Fibroblast of skin of back (primary cell): ENCODE measurements at regions not wholly inside any gene's neighbourhood (a gene's known extent, or its start where the extent isn't known, plus 50 kb on each side); places are given as distances from the start of the nearest gene placed in this dataset.

Experiments
- DNase-seq: peaks from one replicate; pipeline ENCODE4 v3.0.0-alpha.2; 2013

GRCh38 chr21:22585558-22585957 is 1587.3 kb downstream of the NCAM2 start:
- DNase-seq: no peak

GRCh38 chr21:22597660-22598255 is 1599.5 kb downstream of the NCAM2 start:
- no peak for DNase-seq

- no peak for DNase-seq
Observed at GRCh38 chr21:22609802-22610201, 1611.6 kb downstream of the NCAM2 start.

DNA sequence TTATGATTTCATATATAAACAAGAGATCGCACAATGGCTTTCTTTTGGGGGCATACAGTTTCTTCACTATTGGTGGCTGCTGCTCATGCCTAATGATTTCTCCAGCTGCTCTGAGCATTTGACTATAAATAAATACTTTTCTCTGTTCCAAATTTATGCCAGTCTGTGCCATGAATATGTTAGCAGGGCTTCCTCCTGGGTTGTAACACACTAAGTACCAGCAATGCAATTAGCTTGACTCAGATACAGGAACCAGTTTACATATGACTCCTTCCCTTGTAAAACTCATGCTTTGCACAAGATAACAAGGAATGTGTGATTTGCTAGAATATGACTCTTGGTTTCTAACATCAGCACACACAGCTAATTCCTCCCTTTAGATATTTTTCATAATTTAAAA is 1629.7 kb downstream of the NCAM2 start:
- DNase-seq: no peak

GRCh38 chr21:22630953-22631465 is 1632.8 kb downstream of the NCAM2 start:
- no peak for DNase-seq

DNA sequence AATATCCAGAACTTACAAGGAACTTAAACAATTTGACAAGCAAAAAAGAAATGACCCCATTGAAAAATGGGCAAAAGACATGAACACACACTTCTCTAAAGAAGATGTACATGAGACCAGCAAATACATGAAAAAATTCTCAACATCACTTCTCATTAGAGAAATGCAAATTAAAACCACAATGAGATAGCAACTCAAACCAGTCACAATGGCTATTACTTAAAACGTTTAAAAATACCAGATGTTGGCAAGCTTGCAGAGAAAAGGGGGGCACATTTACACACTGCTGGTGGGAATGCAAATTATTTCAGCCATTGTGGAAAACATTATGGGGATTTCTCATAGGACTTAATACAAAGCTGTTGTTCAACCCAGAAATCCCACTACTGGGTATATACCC is 1634.0 kb downstream of the NCAM2 start:
- no peak for DNase-seq

GRCh38 chr21:22649246-22649645 is 1651.0 kb downstream of the NCAM2 start:
- DNase-seq: no peak

DNA sequence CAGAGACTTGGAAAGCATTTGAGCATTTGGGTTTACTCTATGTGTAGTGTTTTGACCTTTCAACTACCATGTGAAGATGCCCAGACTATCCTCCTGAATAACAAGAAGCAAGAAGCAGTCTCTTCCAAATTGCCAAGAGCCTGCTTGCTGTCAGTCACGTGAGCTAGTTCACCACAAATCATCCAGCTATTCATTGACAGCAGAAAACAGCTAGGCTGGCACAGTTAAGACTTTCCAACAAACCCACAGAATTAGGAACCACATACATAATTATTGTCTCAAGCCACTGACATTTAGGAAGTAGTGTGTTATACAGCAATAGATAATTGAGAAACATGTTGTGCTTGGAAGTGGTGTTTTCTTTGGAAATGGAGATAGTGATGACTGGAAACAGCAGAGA is 1652.0 kb downstream of the NCAM2 start:
- DNase-seq: no peak

DNA sequence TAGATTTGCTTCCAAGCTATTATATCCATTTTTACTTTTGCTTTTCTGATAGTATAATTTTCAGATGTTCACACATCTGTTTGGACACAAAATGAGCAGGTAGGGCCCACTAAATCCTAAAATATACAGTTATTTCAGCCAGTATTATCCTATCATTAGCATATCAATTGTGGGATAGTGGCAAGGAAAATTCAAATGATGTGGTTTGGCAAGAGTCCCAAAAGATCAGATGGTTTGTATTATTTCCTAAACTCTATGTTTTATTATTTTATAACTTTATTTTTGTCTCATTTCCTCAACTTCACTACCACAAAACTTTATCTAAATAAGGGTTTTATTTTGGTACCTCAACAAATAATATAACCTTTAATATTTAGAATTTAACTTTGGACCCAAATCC is 1659.6 kb downstream of the NCAM2 start:
- DNase-seq: no peak

DNA sequence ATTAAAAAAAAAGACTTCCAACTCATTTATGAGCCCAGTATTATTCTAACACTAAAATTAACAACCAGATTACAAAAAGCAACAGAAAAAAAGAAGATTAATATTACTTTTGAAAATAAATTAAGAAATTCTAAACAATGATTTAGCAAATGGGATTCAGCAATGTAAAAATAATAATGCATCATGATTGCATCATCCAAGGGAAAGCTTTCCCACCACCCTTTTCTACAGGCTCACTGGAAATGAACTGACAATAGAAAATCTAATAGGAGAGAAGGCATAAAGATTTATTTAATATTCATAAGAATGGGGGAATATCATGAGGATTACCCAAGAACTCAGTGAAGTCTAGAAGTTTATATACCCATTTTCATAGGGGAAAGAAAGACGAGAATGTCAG is 1671.9 kb downstream of the NCAM2 start:
- DNase-seq: no peak

DNA sequence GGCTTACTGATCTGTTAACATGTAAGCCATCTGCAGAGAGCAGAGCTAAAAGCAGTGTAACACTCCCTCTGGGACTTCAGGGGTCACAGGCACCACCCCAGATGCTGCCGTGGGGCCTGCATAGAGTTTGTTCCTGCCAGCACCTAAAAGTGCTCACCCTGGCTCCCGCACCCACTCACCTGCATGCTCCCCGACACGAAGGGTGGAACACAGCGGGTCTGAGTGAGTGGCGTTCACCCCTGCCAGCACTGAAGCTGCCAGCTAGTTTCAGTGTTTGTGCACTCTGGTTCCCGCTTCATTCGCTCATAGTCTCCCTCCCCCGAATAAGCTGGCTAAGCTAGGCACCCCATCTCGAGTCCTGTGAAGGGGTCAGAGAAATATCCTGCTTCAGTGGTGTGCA is 1681.0 kb downstream of the NCAM2 start:
- DNase-seq: no peak

GRCh38 chr21:22691658-22692057 is 1693.4 kb downstream of the NCAM2 start:
- no peak for DNase-seq

- no peak for DNase-seq
Observed at GRCh38 chr21:22703521-22703920, 1705.3 kb downstream of the NCAM2 start.

DNA sequence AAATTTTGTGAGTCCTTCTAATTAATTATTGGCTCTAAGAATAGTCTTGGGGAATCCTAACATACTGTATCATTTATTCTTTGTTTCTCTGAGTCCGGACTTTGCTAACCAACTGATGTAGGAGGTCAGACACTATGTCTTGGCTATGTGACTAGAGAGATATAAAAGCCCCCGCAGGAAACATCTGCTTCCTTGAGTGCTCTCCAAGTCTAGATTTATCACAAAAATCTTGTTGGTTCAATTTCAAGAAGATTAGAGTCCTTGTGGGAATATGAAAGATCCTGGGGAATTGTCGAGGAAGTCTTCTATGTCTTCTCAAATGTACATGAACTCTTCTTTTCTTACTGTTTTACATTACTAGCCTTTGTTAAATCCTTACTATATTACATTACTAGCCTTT is 1712.5 kb downstream of the NCAM2 start:
- DNase-seq: no peak

- DNase-seq: no peak
Observed at GRCh38 chr21:22711636-22712035, 1713.4 kb downstream of the NCAM2 start.

DNA sequence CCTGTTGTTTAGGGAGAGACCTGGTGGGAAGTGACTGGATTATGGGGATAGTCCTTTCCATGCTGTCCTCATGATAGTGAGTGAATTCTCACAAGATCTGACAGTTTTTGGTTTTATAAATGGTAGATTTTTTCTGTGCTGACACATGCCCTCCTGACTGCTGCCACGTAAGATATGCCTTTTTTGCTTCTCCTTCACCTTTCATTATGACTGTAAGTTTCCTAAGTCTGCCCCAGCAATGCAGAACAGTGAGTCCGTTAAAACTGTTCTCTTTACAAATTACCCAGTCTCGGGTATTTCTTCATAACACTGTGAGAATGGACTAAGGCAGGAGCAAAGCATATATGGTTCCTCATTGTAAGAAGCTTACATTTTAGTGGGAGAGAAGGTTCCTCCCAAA is 1727.2 kb downstream of the NCAM2 start:
- no peak for DNase-seq

- no peak for DNase-seq
Observed at GRCh38 chr21:22728091-22728490, 1729.9 kb downstream of the NCAM2 start.

DNA sequence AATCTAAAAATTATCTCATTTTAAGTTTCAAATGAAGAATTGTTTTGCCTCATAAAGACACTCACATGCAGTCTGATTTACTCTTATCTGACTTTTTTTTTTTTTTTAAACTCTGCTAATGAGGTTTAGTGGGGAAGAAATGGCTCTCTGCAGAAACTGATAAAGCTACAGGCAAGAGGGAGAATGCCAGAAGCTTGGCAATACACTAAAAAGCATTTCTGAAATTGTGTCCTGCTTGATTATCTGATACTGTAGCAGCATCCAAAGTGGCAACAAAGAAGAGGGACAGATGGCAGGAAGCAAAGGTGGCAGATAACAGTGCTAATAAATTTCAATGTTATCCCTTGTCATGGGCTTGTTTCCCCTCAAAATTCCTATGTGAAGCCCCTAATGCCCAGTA is 1744.9 kb downstream of the NCAM2 start:
- DNase-seq: no peak

- no peak for DNase-seq
Observed at GRCh38 chr21:22754746-22755145, 1756.5 kb downstream of the NCAM2 start.

DNA sequence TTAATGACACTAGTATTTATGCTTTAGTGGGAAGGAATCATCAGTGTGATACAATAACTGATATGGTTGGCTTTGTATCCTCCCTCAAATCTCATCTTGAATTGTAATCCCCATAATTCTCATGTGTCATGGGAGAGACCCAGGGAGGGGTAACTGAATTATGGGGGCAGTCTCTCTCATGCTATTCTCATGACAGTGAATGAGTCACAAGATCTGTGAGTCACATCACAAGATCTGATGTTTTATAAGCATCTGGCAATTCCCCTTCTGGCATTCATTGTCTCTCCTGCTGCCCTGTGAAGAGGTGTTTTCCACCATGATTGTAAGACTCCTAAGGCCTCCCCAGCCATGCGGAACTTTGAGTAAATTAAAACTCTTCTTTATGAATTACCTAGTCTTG is 1760.3 kb downstream of the NCAM2 start:
- DNase-seq: peak; percentile 65

DNA sequence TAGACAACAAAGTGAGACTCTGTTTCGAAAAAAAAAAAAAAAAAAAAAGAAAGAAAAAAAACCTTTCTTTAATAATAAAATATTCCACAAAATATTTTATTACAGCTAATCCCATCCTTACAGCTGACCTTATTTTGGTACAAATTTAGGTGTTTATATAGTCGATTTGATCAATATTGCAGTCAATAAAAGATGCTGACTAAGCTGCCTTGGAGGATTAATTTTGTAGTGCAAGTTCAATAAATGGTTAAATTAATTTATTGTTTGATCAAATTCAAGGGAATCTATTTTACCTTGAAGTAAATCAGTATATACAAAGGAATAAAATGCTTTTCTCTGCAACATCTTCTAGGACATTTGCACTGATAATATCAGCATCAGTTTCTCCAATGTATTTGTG is 1764.3 kb downstream of the NCAM2 start:
- no peak for DNase-seq

DNA sequence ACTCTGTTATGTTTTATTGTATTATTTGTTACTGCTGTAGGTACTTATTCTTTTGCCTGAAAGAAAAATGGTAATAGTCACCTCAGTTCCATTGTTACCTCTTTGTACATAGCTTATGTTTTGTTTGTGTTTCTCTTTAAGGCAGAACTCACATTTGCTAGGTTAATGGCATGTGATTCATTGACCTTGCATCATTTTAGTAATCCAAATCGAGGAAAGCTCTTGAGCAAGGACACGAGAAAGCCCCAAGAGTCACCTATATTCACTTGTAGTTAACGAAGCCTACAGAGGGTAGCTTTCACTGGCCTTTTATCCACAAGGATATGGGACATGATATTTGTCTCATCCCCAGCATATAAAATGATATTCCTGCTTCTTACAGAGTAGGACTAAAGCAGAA is 1765.2 kb downstream of the NCAM2 start:
- no peak for DNase-seq

GRCh38 chr21:22764222-22764621 is 1766.0 kb downstream of the NCAM2 start:
- DNase-seq: no peak

DNA sequence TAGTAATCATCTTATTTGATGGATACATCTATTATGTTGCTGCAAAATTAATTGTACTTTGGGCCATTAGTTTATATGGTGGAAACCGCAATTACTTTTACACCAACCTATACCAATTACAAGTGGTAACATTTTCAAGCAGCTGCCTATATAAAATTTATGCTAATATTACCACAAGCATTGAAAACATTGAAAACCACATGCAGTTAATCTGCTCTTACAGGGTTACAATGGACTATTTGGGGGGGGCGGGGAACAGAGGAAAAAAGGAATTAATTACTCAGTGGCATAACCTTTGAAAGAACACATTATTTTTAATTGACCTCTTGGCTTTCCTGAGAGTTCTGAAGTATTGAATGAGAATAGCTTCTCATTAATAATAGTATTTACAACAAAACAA is 1793.2 kb downstream of the NCAM2 start:
- DNase-seq: no peak

- DNase-seq: peak; percentile 40
Observed at GRCh38 chr21:22791986-22792560, 1793.9 kb downstream of the NCAM2 start.
